Thoracic aorta (tissue), 2 donors: ENCODE measurements at regions not wholly inside any gene's neighbourhood (a gene's known extent, or its start where the extent isn't known, plus 50 kb on each side); places are given as distances from the start of the nearest gene placed in this dataset.

Experiments used
- ATAC-seq: fragments of 150-250 bp; one replicate; pipeline ENCODE4 v1.8.0; 2017; ENCODE audit warnings: low read depth; ENCODE audit not compliant: insufficient number of reproducible peaks, low FRiP score
- DNase-seq: peaks from one replicate; pipeline ENCODE4 v3.0.0-alpha.2; 2020; ENCODE audit warnings: low spot score
- H3K27ac ChIP-seq, 2 donors: fragments of 200-600 bp; sonication (generic); 1 replicate in 1 of 2; 2 replicates in 1 of 2; pipeline ENCODE4 v1.5.1; 2016; ENCODE audit warnings: mild to moderate bottlenecking in 2 of 2, moderate library complexity in 2 of 2
- H3K27me3 ChIP-seq: fragments of 200-600 bp; sonication (generic); replicated peaks from 2 replicates; pipeline ENCODE4 v1.6.0; 2016; ENCODE audit warnings: mild to moderate bottlenecking; ENCODE audit not compliant: insufficient read depth
- H3K36me3 ChIP-seq: fragments of 200-600 bp; sonication (generic); one replicate; pipeline ENCODE4 v1.5.1; 2016
- H3K4me1 ChIP-seq, 2 donors: fragments of 200-600 bp; sonication (generic); 1 replicate in 1 of 2; 2 replicates in 1 of 2; pipeline versions ENCODE4 v1.5.1 to v1.6.0; 2016; ENCODE audit warnings: low read depth in 2 of 2, mild to moderate bottlenecking in 1 of 2; ENCODE audit not compliant: control insufficient read depth in 1 of 2
- H3K4me3 ChIP-seq: fragments of 200-600 bp; sonication (generic); 2 replicates; pipeline ENCODE4 v1.5.1; 2016; ENCODE audit warnings: mild to moderate bottlenecking
- H3K9me3 ChIP-seq: fragments of 200-600 bp; sonication (generic); 2 replicates; pipeline ENCODE4 v1.5.1; 2016
- CTCF ChIP-seq: fragments of 200-600 bp; sonication (generic); IDR thresholded peaks from one replicate; pipeline ENCODE4 v1.5.1; 2019; ENCODE audit warnings: antibody characterized with exemption

- ATAC-seq (no peak), DNase-seq (no peak)
- Histone ChIP-seq H3K4me1 (no peaks in the 10 kb centered on the region), H3K9me3 (no peaks in the 10 kb centered on the region), H3K27ac (no peak overlapping the region), H3K36me3 (no peaks in the 10 kb centered on the region), H3K27me3 (no peaks in the 10 kb centered on the region), H3K4me3 (no peak overlapping the region)
- peak; percentile 33 for TF ChIP-seq CTCF
These were observed 108.4 kb upstream of the MAFB start for GRCh38 chr20:40797425-40797824.

- no peaks in the 10 kb centered on the region for H3K4me1 ChIP-seq
- no peak overlapping the region for H3K4me3 ChIP-seq
- ATAC-seq (no peak), DNase-seq (no peak)
- TF ChIP-seq CTCF: no peak
- H3K36me3 ChIP-seq: no peaks in the 10 kb centered on the region
- no peak overlapping the region for H3K27ac ChIP-seq
- no peaks in the 10 kb centered on the region for H3K27me3 ChIP-seq
- H3K9me3 ChIP-seq: no peaks in the 10 kb centered on the region
These were observed 109.0 kb upstream of the MAFB start for GRCh38 chr20:40798066-40798465.

- H3K4me1 ChIP-seq: no peaks in the 10 kb centered on the region
- no peaks in the 10 kb centered on the region for H3K27me3 ChIP-seq
- no peak overlapping the region for H3K27ac ChIP-seq
- no peaks in the 10 kb centered on the region for H3K9me3 ChIP-seq
- H3K4me3 ChIP-seq: no peak overlapping the region
- H3K36me3 ChIP-seq: no peaks in the 10 kb centered on the region
- no peak for ATAC-seq
- no peak for TF ChIP-seq CTCF
- DNase-seq: no peak
These were observed 113.8 kb upstream of the MAFB start for GRCh38 chr20:40802886-40803285.

GRCh38 chr20:40803381-40803780 lies 114.3 kb upstream of the MAFB start:
- no peaks in the 10 kb centered on the region for H3K36me3 ChIP-seq
- no peaks in the 10 kb centered on the region for H3K9me3 ChIP-seq
- DNase-seq (no peak), ATAC-seq (no peak)
- no peak for TF ChIP-seq CTCF
- no peak overlapping the region for H3K4me3 ChIP-seq
- H3K27me3 ChIP-seq: no peaks in the 10 kb centered on the region
- no peak overlapping the region for H3K27ac ChIP-seq
- no peaks in the 10 kb centered on the region for H3K4me1 ChIP-seq

GRCh38 chr20:40805592-40805991 lies 116.6 kb upstream of the MAFB start:
- no peak overlapping the region for H3K4me3 ChIP-seq
- H3K27me3 ChIP-seq: no peaks in the 10 kb centered on the region
- no peaks in the 10 kb centered on the region for H3K36me3 ChIP-seq
- DNase-seq: no peak
- H3K4me1 ChIP-seq: no peaks in the 10 kb centered on the region
- no peak overlapping the region for H3K27ac ChIP-seq
- no peak for ATAC-seq
- H3K9me3 ChIP-seq: no peaks in the 10 kb centered on the region
- TF ChIP-seq CTCF: no peak
